ENCODE measurements at regions not wholly inside any gene's neighbourhood (a gene's known extent, or its start where the extent isn't known, plus 50 kb on each side); places are given as distances from the start of the nearest gene placed in this dataset.

DNA sequence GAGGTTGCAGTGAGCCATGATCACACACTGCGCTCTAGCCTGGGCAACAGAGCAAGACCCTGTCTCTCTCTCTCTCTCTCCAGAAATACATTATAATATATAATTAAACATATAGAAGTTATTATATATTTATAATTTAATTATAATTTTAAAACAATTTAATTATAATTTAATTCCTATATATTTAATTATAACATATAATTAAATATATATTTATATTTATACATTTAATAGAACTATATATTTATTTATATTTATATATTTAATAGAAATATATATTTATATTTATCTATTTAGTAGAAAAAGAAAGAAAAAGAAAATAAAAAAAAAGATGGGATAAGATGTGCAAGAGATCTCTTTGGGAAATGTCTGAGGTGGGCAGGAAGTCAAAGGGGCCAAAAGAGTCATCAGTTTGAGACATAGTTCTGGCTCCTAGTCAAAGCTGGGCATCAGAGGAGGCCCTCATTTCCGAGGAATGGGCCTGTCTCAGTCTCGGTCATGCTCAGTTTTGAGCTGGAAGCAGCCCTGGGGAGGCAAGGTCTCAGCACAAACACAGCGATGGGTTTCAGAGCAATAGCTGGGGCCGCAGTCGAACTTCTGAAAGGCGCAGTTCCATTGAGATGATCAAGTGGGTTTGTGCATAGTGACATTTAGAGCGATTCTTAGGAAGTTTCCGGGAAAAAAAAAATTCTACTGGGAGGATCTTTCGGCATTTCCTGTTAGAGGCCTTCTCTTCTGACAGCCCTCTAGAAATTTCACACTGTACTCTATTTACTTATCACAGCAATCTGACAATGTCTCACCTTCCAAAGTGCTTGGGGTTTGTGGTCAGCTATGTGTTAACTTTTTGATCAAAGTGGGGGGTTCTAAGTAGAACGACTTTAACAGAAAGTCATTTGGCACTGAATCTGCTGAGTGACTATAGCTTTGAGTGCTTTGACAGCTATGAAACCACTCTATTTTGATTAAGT, 58.7 kb upstream of the GZMB start:
- DNase-seq, result no peak

DNA sequence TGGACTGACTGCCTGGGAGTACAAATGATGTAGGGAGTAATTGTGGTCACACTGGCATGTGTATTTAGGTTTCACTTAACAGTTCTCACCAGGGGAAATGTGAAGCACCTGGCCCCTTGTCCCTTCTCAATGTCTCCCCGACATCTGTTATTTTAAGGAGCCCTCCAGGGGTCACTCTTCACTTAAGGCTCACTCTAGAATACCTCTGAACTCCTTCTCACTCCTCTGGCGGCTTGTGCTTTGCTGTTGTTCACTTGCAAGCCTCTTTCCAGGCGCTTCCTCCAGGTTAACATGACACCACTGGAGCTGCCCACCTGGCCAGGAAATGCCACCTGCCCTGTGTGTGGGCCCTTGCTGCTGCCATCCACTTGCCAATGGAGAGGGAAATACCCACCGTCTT, 56.5 kb upstream of the GZMB start:
- no peak for DNase-seq

DNA sequence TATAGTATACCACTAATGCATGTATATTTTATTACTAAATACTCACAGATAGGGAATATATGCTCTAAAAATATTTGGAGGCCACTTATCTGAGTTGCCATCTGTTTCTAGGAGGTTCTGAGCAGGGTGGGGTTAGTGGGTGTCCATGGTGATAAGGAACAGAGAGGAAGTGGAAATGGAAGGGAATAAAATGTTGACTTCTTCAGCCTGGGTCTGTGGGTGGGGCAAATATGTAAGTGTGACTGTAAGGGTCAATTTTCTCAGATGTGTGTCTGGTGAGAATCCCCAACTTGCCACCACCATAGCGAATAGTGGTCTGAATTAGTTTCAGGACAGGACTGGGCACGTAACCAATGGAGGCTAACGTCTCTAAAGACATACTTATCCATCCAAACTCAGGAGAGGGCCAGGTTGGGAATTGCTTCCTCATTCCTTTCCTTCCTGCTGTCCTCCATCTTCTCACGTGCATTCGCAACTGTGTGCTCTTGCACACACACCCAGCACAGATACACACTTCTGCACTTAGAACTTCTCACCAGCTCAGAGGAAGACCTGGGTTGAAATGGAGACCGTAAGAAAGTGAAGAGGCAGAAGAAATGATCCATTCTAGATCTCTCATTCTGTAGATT, 54.2 kb upstream of the GZMB start:
- no peak for DNase-seq
